ENCODE measurements at regions not wholly inside any gene's neighbourhood (a gene's known extent, or its start where the extent isn't known, plus 50 kb on each side); places are given as distances from the start of the nearest gene placed in this dataset.

- ATAC-seq: no peak
Measured at GRCh38 chr2:7906431-7906830, 775.4 kb upstream of the ID2 start.

DNA sequence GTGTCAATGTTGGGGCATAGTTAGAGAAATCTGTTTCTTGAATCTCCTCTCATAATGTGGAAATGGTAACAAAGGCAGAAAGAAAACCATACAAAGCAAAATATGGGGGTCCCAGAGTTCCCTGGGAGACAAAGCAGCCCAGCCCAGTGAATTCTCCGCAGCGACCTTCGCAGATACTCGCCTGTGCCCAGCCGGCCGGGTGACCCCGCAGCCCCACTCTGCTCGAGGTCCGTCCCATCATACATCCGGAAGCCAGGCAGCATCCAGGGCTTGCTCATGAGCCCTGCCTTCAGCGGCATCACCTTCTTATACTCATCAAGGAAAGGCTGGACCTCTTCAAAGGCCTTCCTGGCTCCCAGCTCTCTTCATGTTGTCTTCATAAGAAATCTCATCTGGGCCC lies 774.8 kb upstream of the ID2 start:
- no peak for ATAC-seq

DNA sequence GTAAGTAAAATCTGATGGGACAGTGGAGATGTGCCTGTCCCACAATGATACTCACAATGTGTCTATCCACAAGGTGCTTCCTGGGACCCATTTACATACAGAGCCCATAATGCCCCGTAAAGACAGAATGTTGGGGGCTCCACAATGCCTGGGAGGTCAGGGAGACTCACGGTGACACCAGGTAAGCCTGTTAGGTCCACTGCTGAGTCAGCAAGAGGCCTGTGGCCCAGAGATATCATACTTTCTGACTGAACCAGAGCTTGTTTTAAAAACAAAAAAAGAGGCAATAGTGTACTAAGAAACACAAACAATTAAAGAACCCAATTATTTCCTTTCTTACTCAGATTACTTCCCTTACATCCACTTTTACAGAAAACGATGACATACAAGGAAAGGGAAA lies 771.1 kb upstream of the ID2 start:
- ATAC-seq: no peak

DNA sequence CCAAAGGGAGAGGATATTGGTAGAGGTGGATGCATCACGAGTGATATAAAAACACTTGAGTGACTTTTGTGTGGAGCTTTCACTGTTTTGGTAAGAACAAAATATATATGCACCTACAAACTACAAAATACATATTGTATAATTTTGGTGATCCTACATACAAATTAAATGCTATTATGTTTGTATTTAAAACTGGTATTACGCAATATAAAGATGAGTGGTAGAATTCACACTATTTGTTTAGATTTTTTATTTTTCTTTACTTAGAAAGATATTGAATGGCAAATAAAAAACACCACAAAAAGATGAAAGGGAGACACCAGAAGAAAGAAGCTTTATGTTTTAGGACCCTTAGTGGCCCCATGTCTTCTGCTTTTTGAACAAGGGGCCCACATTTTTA lies 770.7 kb upstream of the ID2 start:
- ATAC-seq: no peak

DNA sequence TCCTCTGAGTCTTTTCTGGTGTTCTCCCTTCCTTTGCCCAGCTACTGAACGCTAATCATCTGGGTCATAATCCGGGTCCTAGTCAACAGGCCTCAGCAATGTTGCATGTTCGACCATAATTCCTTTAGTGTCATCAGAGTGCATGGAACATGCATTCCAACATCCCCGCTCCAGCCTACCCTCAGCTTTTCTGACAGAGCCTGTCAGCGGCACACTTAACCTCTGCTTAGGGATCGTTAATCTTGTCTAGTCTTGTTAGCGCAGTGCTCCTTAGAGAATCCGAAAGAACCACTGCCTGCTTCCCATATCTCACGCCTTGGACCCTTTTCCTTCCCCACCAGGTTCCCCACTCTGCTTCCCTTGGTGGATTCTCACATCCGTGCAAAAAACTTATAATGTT lies 767.9 kb upstream of the ID2 start:
- no peak for ATAC-seq

DNA sequence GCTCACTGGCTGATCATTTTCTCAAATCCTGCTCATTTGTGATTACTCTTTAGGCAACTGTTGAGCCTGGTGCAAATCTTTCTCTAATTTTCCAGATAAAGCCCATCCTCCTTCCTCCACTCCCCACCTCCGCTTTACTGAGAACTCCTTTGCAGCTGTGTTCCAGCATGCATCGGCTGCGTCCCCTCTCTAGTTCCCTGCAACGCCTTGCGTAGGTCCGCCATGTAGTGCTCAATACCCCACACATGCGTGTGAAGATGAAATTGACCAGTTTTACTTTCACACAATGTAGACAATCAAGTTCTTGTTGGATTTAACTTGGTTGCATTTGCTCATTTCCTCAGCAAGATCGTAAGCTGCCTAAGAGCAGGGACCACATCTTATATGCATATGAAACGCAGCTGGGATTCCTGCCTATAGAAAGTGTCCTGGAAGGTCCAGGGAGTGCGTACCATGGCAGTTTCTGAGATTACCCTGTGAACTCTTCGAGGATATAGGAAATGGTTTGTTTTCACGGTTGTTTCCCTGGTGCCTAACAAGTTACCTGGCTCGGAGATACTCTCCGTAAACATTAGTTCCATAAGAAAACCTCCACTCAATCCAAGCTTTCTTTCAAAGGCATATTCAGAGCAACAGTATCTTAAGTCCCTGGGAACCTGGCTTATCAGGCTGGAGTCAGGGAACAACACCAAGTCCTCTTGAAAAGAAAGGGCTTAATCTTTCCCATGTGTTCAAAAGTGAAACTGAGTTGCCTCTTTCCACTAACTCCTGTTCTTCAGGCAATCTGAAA lies 766.4 kb upstream of the ID2 start:
- no peak for ATAC-seq

GRCh38 chr2:7916670-7917069 lies 765.2 kb upstream of the ID2 start:
- ATAC-seq: no peak

- ATAC-seq: no peak
Measured at GRCh38 chr2:7919510-7919909, 762.3 kb upstream of the ID2 start.

DNA sequence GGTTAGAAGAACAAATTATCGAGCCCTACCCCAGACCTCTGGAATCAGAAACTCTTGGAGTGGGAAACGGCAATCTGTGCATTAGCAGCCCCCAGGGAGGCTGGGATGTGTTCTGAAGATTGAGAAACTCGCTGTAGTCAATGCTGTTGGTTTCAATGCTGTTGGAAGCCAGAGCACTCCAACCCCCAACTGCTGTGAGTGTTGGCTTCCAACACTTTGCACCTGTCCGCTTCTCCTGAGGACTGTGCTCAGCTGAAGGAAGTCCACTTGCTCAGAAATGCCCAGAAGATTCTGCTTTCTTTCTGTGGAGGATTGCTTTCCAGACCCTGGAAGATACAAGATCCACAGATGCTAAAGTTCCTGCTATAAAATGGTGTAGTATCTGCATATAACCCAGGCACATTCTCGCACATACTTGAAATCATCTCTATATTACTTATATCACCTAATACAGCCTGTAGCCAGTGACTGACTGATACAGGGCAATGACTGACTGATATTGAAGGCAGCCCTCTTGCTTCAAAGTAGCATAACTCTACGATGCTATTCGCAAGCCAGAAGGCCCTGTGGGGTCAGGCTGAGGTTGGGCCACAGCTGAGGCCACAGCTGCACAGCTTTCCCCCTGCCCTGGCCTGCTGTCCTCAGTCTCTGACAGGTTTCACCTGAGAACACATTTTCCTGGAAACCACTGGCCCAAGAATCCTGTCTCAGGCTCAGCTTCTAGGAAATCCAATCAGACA lies 757.7 kb upstream of the ID2 start:
- ATAC-seq: no peak

DNA sequence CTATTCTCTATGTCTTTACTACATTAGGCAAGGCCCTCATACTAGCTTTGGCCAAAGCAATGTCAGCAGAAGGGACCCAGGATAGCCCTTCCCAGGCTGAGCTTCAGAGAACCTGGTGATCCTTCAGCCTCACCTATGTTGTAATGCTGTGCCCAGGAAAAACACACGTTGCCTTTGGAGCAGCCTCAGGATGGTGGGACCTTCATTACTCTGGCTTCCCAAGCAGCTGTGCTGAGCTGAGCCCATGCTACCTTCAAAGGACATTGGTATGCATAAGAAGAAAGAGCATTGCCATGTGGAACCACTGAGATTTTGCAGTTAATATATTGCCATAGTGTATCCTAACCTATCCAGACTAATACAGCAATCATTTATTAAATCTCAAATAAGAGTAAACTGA lies 756.4 kb upstream of the ID2 start:
- ATAC-seq: no peak

DNA sequence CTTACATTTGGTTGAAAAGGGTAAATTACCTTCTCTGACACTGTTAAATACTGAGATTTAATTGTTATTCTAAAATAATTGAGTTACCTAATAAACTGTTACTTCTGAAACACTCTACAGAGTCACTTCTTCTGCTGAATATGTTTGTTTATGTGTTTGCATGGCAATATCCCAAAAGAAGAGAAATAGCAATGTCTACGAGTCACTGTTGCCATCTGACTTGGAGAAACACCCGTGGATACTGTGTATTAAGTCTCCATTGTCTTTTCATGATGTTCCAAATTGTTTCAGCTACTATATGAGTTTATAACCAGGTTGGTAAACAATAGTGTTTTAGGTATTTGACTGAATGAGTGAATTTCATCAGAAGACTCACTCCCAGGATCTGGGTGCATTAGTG lies 754.2 kb upstream of the ID2 start:
- no peak for ATAC-seq

- ATAC-seq: no peak
Measured at GRCh38 chr2:7929281-7929680, 752.6 kb upstream of the ID2 start.

- no peak for ATAC-seq
Measured at GRCh38 chr2:7930800-7931635, 750.8 kb upstream of the ID2 start.

- no peak for ATAC-seq
Measured at GRCh38 chr2:7931808-7932207, 750.0 kb upstream of the ID2 start.

DNA sequence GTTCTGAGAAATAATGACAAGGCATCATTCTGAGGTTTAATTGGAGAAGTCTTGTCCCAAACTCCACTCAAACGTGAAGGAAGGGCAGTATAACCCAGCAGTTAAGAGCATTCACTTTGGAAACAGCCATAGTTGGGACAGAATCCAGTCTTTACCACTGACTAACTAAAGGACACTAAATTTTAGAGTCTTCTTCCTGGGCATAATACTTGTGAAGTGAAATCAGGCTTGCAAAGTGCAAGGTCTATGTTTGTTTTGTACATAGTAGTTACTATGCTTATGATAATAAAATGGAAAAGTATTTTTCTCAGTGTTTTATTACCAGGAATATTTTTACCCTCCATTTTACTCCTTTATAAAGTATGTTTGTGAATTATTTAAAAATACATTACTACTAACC lies 748.2 kb upstream of the ID2 start:
- no peak for ATAC-seq

DNA sequence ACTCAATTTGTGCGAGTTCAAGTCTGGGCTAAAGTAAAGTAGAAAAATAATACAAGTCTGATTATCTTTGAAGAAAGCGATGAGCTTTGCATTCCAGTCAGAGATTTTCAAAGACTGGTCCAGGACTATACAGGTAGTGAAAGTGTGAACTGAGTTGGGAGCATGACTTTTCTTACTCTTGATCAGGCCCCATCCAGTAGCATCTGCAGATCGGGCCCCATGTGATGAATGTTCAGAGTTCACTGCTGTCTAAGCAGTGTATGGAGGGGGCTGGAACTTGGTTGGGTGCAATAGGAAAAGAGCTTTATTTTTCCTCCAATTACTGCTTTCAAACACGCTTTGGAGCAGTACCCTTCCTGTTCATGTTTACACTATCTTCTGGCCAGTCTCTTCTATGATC lies 747.4 kb upstream of the ID2 start:
- ATAC-seq: no peak

DNA sequence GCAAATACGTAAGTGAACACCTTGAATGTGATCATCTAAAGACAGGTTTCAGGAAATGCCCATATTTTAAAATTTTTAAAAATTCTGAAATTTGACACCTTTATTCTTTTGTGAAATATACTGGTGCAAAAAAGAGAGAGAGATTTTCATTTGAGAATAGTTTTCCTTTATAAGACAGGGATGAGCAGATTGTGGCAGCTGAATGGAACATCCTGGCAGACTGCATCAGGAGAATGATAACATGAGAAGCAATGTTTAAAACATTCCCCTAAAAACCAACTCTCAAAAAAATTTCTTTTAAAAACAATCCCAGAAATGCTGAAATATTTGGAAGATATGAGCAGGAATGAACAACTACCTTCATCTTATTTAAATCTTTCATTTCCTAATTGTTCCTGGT lies 744.8 kb upstream of the ID2 start:
- no peak for ATAC-seq

DNA sequence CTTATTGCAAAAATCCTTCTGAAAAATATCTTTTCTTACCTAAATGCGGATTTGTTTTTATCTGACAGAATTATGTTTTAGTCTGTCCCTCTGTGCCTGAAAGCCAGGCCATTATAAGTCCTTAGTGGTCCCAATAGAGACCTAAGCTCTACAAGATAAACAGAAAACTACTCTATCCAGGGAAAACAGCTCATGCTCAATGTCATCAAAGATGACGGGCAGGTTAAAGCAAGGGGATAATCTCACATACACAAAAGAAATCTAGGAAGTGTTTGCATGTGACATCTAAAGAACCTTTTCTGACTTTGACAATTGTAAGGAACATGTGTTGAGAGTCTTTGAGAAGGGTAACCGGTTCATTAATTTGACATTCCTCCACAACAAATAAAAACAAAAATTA lies 741.1 kb upstream of the ID2 start:
- ATAC-seq: no peak

- ATAC-seq: no peak
Measured at GRCh38 chr2:7943446-7943845, 738.4 kb upstream of the ID2 start.

GRCh38 chr2:7945026-7945425 lies 736.8 kb upstream of the ID2 start:
- no peak for ATAC-seq

DNA sequence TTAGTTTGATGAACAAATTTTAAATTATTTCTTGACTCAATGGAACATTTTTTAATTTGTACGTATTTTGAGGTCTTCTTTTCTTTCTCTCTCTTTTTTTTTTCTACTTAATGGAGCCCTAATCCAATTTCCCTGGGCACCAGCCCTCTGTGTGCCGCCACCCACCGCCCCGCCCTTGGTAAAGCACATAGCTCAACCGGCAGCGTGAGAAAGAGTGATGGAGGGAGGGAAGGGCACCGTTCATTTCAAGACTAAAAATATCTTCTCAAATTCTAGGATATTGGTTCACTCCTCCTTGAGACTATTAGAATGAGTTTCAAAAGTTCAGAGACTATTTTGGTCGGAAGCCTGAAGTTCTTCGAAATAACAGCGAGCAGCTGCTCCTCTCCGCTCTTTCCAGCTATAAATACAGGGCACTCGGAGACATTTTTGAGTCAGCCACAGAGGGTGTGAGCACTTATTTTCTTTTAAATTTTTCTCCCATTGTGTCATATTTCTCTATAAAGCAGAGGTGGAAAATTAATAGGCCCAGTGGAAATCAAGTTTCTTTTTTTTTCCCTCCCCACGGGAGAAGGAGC lies 731.7 kb upstream of the ID2 start:
- no peak for ATAC-seq

GRCh38 chr2:7951001-7951400 lies 730.9 kb upstream of the ID2 start:
- ATAC-seq: no peak

- no peak for ATAC-seq
Measured at GRCh38 chr2:7951490-7951889, 730.4 kb upstream of the ID2 start.
